ENCODE measurements at regions not wholly inside any gene's neighbourhood (a gene's known extent, or its start where the extent isn't known, plus 50 kb on each side); places are given as distances from the start of the nearest gene placed in this dataset.

- Histone ChIP-seq H3K9me3 (no peaks in the 10 kb centered on the region), H3K4me3 (peak overlapping the region; percentile 53), H3K4me1 (ENCODE audit: insufficient read depth) (peaks cover 2% of the 10 kb centered on the region), H3K27me3 (no peaks in the 10 kb centered on the region), H3K36me3 (no peaks in the 10 kb centered on the region), H3K27ac (no peak overlapping the region)
- intact Hi-C loops (cut with DNase I) = loop anchor here in 1 of 4 donors (10.0 kb wide), 1 partner anchor 91 kb away; no protein-coding TSS in a partner anchor
- TF ChIP-seq CTCF (IDR thresholded peaks at IDR 0.05) (no peak), EP300 (IDR thresholded peaks at IDR 0.05) (no peak), POLR2A (IDR thresholded peaks at IDR 0.05) (no peak)
- WGBS, 3 donors = 20 to 30% (median 29%) methylated on average over 10 of the region's 10 CpGs
- no peak for DNase-seq
These were observed 65.1 kb upstream of the MAPRE2 start for GRCh38 chr18:34976123-34976522.

DNA sequence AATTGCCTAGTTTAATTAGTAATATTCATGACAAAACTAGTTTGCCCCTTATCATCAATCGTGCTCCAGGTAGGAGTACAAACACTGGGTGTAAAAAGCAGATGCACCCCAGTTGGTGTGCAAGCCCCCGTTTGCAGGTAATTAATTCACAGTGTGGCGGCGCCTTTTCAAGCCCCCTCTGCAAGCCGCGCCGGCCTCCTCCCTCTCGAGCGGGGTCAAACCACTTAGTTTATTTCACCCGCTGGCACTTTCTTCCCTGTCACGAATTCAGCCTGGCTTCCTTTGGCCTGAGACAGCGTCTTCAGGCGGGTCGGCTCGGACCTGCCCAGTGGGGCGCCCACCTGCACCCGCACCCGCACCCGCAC lies 64.7 kb upstream of the MAPRE2 start:
- Histone ChIP-seq H3K27ac (no peak overlapping the region), H3K27me3 (no peaks in the 10 kb centered on the region), H3K4me3 (peak overlapping the region; percentile 53), H3K36me3 (no peaks in the 10 kb centered on the region), H3K9me3 (no peaks in the 10 kb centered on the region), H3K4me1 (ENCODE audit: insufficient read depth) (peaks cover 2% of the 10 kb centered on the region)
- TF ChIP-seq EP300 (IDR thresholded peaks at IDR 0.05) (no peak), POLR2A (IDR thresholded peaks at IDR 0.05) (no peak), CTCF (IDR thresholded peaks at IDR 0.05) (no peak)
- WGBS, 3 donors = 1% methylated on average over 18 to 19 of the region's 19 CpGs
- intact Hi-C loops (cut with DNase I) = loop anchor here in 1 of 4 donors (10.0 kb wide), 1 partner anchor 92 kb away; no protein-coding TSS in a partner anchor
- peak in 1 of 5 donors; percentile 14 for DNase-seq

DNA sequence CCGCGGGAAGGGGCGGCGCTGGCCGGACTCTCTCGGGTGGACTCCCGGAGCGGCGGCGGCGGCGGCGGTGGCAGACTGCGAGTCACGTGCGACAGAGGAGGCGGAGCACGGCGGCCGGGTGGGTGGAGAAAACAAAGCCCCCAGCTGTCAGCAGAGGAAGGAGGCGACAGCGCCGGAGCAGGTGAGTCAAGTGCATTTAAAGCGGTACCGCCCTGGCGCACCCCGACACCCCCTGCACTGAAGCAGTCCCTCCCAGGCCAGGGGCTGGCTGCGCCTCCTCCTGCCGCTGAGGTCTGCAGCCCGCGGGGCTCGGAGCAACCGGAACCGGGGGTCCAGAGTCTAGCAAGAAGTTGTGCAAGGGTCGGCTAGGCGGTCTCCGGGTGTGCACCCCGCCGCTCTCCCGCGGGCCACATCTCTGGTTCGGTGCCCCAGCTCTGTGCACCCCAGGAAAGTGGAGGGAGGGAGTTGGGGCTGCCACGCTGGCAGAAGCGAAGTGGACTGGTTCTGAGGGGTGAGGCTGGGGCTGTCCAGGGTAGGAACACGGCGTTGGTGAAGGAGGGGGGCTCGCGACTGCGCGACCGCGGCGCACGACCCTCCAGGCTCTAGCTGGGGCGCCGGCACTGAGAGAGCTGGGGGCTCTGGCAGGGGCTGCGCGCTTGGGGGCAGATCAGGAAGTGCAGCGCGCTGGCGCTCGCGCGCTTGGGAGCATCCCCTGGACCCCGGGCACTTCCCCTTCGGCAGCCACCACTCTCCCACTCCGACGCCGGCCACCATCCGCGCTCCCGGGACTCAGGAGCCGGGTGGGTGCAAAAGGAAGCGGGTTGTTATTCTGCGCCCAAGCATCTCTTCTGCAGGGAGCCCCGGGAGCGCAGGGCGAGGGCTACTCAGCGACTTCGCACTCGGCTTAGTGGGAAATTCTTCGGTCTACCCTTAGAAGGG lies 64.0 kb upstream of the MAPRE2 start:
- intact Hi-C loops (cut with DNase I) = loop anchor here in 1 of 4 donors (10.0 kb wide), 1 partner anchor 92 kb away; no protein-coding TSS in a partner anchor
- WGBS, 3 donors = 0 to 1% (median 0%) methylated on average over 68 to 82 of the region's 82 CpGs
- no peaks in the 10 kb centered on the region for H3K9me3 ChIP-seq
- no peaks in the 10 kb centered on the region for H3K27me3 ChIP-seq
- DNase-seq = peak; percentile 42 to 63 (median 58)
- peaks cover 2% of the 10 kb centered on the region for H3K4me1 ChIP-seq (ENCODE audit: insufficient read depth)
- no peaks in the 10 kb centered on the region for H3K36me3 ChIP-seq
- peak overlapping the region; percentile 53 for H3K4me3 ChIP-seq
- no peak overlapping the region for H3K27ac ChIP-seq
- TF ChIP-seq CTCF (IDR thresholded peaks at IDR 0.05) (no peak), POLR2A (IDR thresholded peaks at IDR 0.05) (no peak), EP300 (IDR thresholded peaks at IDR 0.05) (no peak)

DNA sequence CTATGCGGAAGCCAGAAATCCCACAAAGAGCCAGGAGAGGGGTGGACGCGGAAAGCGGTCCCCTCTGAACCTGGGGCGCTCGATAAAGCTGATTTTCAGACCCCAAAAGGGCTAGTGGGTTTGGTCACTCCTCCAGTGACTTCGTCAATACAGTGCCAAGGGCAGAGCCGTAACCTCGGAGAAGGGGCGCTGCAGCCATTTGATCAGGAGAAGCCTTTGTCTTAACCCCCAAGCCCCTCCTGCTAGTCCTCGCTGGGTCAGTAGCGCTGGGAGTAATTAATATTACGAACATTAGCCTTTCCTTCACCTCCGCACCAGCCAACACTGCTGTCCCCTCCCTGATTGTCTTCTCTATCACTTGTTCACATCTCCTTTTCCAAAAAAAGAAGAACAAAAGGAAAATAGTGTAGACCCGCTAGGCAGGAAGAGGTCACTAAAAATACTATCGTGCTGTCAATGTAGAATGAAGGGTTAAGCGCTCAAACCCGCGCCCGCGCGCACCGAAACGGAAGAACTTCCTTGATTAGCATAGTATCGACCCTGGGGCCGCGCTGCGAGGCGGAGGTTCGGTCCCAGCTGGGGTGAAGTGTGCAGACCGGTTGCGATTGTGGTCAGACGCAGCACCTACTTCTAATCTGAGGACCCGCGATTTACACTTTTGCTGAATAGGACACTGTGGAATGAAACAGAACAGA lies 63.2 kb upstream of the MAPRE2 start:
- H3K4me3 ChIP-seq = peak overlapping the region; percentile 53
- DNase-seq = peak in 4 of 5 donors; percentile 12 to 42 (median 28)
- no peak overlapping the region for H3K27ac ChIP-seq
- H3K9me3 ChIP-seq = no peaks in the 10 kb centered on the region
- H3K27me3 ChIP-seq = no peaks in the 10 kb centered on the region
- intact Hi-C loops (cut with DNase I) = loop anchor here in 1 of 4 donors (10.0 kb wide), 1 partner anchor 93 kb away; no protein-coding TSS in a partner anchor
- 0 to 1% (median 0%) methylated on average over 35 of the region's 35 CpGs for WGBS, 3 donors
- TF ChIP-seq CTCF (IDR thresholded peaks at IDR 0.05) (no peak), EP300 (IDR thresholded peaks at IDR 0.05) (no peak), POLR2A (IDR thresholded peaks at IDR 0.05) (no peak)
- H3K36me3 ChIP-seq = no peaks in the 10 kb centered on the region
- H3K4me1 ChIP-seq (ENCODE audit: insufficient read depth) = peaks cover 2% of the 10 kb centered on the region
